WTC11 (cell line): ENCODE measurements at regions not wholly inside any gene's neighbourhood (a gene's known extent, or its start where the extent isn't known, plus 50 kb on each side); places are given as distances from the start of the nearest gene placed in this dataset.

Experiments
- FOXP1 ChIP-seq: sonication (generic); formaldehyde crosslinking; IDR thresholded peaks from 2 replicates; pipeline ENCODE4 v1.8.0; 2022; ENCODE audit warnings: missing genetic modification reagents, mild to moderate bottlenecking, moderate library complexity, borderline replicate concordance
- JUN ChIP-seq: sonication (generic); formaldehyde crosslinking; IDR thresholded peaks from 2 replicates; pipeline ENCODE4 v1.8.0; 2023; ENCODE audit warnings: mild to moderate bottlenecking, missing genetic modification reagents
- MXD4 ChIP-seq: fragments of 250-450 bp; sonication (Bioruptor Pico); IDR thresholded peaks from 2 replicates; pipeline ENCODE4 v1.8.0; 2021; ENCODE audit warnings: mild to moderate bottlenecking, moderate library complexity, borderline replicate concordance
- SP1 ChIP-seq: sonication (generic); formaldehyde crosslinking; conservative IDR thresholded peaks from 2 replicates; pipeline ENCODE4 v1.8.1; 2022; ENCODE audit warnings: missing genetic modification reagents
- ZNF121 ChIP-seq: sonication (generic); formaldehyde crosslinking; IDR thresholded peaks from 2 replicates; pipeline ENCODE4 v1.8.0; 2023; ENCODE audit warnings: missing genetic modification reagents
- ZNF232 ChIP-seq: sonication (generic); formaldehyde crosslinking; IDR thresholded peaks from 2 replicates; pipeline ENCODE4 v1.8.0; 2022; ENCODE audit warnings: mild to moderate bottlenecking, missing genetic modification reagents
- ZNF263 ChIP-seq: sonication (generic); formaldehyde crosslinking; IDR thresholded peaks from 2 replicates; pipeline ENCODE4 v1.8.1; 2022; ENCODE audit warnings: low read depth, mild to moderate bottlenecking, moderate library complexity, missing genetic modification reagents
- ZNF416 ChIP-seq: fragments of 250-450 bp; sonication (Bioruptor Pico); IDR thresholded peaks from 2 replicates; pipeline ENCODE4 v1.9.0; 2021; ENCODE audit warnings: mild to moderate bottlenecking, inconsistent platforms
- TF ChIP-seq, protein P1 (sequence below): sonication (generic); formaldehyde crosslinking; IDR thresholded peaks from 2 replicates; pipeline ENCODE4 v1.8.1; 2022; ENCODE audit warnings: low read depth, missing genetic modification reagents, borderline replicate concordance
- TF ChIP-seq, protein P2 (sequence below): sonication (generic); formaldehyde crosslinking; conservative IDR thresholded peaks from 2 replicates; pipeline ENCODE4 v1.8.1; 2022; ENCODE audit warnings: mild to moderate bottlenecking, missing genetic modification reagents
- TF ChIP-seq, protein P3 (sequence below): fragments of 200-600 bp; IDR thresholded peaks from 2 replicates; pipeline ENCODE4 v1.8.0; 2022; ENCODE audit warnings: antibody characterized with exemption
- TF ChIP-seq, protein P4 (sequence below): sonication (generic); formaldehyde crosslinking; IDR thresholded peaks from 2 replicates; pipeline ENCODE4 v1.8.0; 2023; ENCODE audit warnings: missing genetic modification reagents
- TF ChIP-seq, protein P5 (sequence below): sonication (generic); formaldehyde crosslinking; IDR thresholded peaks from 2 replicates; pipeline ENCODE4 v1.8.0; 2022; ENCODE audit warnings: mild to moderate bottlenecking, missing genetic modification reagents

DNA sequence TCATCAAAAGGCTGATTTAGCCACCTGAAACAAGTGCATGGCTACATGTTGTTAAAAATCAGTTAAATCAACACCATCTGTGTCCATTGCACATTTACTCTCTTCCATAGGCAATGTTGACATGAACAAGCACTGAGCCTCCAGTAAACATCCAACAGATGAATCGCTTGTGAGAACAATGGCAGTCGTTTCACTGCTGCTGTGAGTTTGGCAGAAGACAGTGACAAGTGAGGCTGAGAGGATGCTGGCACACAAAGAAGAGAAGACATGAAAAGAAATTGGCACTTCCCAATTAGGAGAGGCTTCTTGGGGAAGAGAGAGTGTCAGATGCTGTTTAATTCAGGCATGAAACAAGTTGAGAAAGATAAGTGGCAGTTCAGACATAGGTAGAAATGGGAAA lies 227.4 kb upstream of the STT3B start:
- TF ChIP-seq, protein P1, sequence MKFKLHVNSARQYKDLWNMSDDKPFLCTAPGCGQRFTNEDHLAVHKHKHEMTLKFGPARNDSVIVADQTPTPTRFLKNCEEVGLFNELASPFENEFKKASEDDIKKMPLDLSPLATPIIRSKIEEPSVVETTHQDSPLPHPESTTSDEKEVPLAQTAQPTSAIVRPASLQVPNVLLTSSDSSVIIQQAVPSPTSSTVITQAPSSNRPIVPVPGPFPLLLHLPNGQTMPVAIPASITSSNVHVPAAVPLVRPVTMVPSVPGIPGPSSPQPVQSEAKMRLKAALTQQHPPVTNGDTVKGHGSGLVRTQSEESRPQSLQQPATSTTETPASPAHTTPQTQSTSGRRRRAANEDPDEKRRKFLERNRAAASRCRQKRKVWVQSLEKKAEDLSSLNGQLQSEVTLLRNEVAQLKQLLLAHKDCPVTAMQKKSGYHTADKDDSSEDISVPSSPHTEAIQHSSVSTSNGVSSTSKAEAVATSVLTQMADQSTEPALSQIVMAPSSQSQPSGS (CRISPR knock-in tag), result no peak
- TF ChIP-seq, protein P2, sequence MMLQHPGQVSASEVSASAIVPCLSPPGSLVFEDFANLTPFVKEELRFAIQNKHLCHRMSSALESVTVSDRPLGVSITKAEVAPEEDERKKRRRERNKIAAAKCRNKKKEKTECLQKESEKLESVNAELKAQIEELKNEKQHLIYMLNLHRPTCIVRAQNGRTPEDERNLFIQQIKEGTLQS (CRISPR knock-in tag), result no peak
- TF ChIP-seq ZNF263 (no peak), FOXP1 (no peak), JUN (CRISPR knock-in tag) (no peak), ZNF121 (CRISPR knock-in tag) (no peak), MXD4 (no peak), ZNF232 (CRISPR knock-in tag) (no peak), SP1 (no peak), ZNF416 (CRISPR knock-in tag) (no peak)
- TF ChIP-seq, protein P3, sequence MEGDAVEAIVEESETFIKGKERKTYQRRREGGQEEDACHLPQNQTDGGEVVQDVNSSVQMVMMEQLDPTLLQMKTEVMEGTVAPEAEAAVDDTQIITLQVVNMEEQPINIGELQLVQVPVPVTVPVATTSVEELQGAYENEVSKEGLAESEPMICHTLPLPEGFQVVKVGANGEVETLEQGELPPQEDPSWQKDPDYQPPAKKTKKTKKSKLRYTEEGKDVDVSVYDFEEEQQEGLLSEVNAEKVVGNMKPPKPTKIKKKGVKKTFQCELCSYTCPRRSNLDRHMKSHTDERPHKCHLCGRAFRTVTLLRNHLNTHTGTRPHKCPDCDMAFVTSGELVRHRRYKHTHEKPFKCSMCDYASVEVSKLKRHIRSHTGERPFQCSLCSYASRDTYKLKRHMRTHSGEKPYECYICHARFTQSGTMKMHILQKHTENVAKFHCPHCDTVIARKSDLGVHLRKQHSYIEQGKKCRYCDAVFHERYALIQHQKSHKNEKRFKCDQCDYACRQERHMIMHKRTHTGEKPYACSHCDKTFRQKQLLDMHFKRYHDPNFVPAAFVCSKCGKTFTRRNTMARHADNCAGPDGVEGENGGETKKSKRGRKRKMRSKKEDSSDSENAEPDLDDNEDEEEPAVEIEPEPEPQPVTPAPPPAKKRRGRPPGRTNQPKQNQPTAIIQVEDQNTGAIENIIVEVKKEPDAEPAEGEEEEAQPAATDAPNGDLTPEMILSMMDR, result no peak
- TF ChIP-seq, protein P4, sequence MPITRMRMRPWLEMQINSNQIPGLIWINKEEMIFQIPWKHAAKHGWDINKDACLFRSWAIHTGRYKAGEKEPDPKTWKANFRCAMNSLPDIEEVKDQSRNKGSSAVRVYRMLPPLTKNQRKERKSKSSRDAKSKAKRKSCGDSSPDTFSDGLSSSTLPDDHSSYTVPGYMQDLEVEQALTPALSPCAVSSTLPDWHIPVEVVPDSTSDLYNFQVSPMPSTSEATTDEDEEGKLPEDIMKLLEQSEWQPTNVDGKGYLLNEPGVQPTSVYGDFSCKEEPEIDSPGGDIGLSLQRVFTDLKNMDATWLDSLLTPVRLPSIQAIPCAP (CRISPR knock-in tag), result no peak
- TF ChIP-seq, protein P5, sequence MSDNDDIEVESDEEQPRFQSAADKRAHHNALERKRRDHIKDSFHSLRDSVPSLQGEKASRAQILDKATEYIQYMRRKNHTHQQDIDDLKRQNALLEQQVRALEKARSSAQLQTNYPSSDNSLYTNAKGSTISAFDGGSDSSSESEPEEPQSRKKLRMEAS (CRISPR knock-in tag), result no peak
